ENCODE measurements at regions not wholly inside any gene's neighbourhood (a gene's known extent, or its start where the extent isn't known, plus 50 kb on each side); places are given as distances from the start of the nearest gene placed in this dataset.

DNA sequence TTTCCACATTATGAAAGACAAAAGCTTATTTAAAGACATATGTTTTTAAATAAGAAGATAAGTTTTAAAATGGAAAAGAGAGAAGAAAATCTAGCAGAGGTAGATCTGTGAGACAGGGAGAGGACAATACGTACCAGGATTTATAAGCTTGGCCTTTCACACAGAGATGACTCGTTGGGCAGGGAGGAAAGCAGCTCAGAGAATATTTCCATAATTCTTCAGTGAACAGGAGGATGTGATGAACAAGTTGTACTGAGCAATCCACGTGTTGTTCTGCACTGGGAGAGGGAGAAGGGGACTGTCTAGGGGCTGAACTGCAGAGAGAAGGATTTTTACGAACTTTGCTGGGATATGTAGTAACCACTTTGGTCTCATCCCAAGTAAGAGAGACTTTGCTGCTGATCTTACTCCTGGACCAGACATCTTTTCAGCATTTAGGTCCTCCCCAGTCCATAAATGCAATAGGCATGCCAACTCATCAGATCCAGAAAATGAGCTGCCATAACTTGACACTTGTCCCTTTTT is 162.5 kb upstream of the SETBP1 start:
- no peak for DNase-seq

DNA sequence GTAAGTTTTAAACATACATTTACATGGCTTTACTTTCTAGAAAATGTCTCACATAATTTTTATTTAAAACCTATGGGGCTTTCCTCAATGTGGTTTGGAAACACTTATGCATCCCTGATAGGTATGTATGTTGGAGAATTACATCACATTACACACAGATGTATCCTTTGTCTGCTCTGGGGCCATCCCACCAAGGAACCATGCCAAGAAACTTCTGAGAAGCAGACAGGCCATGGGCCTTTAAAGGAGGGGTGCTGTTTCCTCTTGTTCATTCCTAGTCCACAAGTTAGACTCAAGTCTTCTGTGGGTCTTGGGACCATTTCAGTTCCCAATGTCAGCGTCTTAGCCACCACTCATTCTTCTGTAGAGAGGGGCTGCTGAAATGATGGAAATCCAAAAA is 162.0 kb upstream of the SETBP1 start:
- DNase-seq = no peak

DNA sequence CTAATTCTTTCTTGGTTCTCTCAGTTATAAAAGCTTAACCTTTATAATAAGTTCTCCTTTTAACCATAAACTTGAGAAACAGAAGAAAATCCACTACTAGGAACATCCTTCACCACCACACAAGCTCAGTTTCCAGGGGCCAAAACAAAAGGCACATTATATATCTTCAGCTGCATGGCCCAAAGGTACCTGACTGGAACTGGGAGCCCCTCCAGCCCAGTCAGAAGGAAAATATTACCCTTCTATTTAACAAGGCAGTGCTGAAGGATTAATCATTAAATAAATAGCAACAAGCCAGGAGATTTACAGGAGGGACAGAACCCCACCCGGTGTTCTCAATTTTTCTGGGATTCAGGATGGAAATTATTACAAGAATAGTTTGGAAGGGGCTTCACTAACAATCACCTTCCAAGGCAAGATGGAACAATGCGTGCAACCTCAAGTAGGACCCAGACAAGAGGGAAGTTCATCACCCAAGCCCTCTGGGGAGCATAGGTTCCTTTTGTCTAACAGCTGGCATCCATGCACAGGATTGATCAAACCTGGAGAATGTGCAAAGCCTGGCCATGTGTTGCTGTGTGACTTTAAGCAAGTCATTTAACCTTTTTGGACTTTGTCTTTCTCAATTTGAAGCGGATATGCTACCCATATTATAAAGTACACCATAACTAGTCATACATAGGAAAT is 159.6 kb upstream of the SETBP1 start:
- DNase-seq = no peak

DNA sequence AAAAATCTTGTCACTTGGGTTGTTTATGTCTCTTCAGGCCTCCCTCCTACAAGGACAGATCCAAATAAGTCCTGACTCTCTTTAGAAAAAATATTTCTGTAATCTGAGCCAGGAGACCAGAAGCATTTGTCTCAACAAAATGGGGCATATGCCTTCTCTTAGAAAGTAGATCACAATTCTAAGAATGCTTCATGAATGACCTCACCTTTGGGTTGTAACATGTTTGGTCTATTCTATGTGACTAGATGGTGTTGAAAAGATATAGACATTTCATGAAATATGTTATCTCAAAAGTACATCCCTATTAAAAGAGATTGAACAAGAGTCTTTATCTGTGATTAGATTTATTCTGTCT is 159.0 kb upstream of the SETBP1 start:
- no peak for DNase-seq

DNA sequence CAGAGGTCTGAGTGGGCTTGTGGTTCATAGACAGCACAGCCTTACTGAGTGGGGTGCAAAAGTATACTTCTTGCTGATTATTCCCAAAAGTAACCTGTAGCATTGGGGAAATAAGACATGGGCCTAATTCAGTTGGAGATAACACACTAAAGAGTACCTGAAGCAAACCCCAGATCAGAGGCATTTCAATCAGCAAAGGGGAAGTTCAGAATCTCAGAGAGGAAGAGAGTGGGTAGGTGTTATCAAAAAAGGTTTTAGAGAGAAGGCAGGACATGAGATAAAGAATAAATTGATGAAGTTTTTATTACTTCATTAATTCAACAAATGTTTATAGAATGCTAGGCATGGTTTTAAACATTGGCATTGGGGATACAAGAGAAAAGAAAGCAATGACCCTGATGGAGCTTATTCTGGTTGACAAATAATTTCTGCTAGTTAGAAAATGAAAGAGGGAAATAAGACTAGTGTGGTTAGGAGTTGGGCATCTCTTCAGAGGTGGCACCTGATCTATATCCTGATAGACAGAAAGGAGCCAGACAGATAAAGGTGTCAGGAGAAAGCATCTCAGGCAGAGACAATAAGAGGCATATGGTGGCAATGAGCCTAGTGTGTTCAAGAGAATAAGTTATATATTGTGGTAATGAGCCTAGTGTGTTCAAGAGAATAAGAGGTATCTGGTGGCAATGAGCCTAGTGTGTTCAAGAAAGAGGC is 153.8 kb upstream of the SETBP1 start:
- DNase-seq = no peak

DNA sequence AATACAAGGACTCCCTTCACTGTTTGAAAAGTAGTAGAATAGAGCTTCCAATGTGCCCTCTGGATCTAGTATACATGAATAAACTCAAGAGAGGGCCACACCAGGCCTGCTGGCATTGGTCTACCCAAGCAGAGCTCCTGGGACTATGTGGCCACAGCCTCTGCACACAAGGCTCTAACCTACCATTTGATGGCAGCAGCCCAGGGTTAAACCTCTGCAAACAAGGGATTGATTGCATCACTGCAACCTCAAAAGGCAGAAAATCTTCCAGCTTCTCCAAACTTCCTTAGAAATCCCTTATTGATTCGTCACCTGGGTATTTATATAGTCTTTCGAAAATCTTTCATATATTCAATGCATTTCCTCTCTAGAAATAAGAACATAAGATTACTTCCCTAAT is 147.6 kb upstream of the SETBP1 start:
- no peak for DNase-seq

DNA sequence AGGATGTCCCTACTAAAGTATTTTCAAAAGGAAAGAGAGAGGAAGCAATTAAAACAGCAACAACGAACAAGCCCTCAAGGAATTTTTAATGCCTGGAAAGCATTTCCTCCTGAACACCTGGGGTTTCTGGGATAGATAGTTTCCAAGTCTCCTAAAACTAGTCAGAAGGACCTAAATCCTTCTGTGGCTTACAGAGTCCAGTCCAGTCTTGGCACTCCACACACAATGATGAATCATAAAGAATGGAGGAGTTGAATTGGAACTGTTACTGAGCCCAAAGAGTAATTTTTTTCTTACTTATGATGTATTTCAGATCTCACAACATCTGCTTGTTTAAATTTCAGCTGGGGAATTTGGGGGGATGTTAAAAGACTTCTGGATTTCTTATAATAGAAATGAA is 144.6 kb upstream of the SETBP1 start:
- no peak for DNase-seq

DNA sequence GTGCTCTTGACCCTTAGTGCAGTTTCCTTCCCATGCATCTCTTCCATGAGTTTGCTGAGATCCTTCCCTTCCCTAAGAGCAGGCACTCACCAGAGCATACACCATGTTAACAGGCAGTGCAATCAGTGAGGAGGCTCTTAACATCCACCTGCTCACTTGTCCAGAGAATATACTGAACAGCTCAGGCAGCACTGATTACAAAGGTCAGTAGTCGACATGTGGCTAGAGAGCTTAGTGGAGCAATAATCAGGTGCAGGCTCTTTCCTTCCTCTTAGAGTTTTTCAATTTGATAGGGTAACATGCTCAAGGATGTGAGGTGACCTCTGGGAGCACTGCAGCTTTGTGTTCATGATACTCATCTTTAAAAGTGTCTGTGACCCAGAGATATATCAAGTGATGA is 144.1 kb upstream of the SETBP1 start:
- no peak for DNase-seq

DNA sequence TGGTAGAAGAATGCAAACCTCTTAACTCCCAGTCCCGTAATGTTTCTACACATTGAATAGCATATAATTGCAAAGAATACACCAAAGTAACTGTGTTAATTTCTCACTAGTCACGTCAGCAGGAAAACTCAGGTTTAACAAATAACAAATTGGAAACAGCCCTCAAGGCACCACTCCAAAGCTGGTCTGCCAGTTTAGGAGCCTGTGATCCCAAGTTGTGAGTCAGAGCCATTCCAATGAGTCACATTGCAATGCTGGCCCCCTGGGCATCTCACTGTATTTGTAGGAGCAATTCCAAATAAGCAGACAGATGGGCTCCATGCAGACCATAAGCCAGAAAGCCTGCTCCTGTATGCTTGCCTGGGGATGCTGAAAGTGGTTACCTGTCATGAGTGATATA is 143.2 kb upstream of the SETBP1 start:
- no peak for DNase-seq

DNA sequence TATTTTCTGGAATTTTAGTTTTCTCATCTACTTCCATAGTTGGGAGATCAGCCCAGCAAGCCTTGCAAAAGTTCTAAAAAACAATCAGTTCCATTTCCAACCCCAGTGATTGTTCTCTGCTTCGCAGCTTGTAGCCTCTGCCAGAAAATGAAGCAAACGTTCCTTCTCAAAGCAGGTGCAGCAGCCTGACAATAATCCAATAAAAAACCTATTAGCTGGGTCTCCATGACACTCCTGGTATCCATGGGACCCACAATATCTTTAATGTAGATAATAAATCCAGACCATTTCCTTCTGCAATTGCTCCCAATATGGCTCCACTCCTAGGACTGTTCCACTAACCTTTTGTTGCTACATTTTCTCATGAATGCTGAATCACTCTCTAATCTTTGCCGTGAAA is 140.8 kb upstream of the SETBP1 start:
- no peak for DNase-seq

DNA sequence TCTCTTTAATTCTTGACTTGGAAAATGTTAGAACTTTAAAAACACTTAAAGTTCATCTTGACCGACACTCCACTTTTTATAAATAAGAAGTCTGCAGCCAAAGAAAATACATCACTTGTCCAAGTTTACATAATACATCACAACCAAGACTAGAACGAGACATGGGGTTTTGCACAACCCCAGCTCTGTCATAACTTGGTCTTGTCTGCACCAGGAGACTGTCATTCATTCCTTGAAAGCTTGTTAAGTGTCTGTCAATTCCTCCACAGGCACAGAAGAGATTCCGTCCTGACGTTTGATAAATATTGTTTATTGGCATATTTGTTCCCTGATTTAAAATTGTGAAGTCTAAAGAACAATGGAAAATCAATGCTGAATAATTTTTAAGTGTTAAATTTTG is 139.5 kb upstream of the SETBP1 start:
- DNase-seq = no peak

DNA sequence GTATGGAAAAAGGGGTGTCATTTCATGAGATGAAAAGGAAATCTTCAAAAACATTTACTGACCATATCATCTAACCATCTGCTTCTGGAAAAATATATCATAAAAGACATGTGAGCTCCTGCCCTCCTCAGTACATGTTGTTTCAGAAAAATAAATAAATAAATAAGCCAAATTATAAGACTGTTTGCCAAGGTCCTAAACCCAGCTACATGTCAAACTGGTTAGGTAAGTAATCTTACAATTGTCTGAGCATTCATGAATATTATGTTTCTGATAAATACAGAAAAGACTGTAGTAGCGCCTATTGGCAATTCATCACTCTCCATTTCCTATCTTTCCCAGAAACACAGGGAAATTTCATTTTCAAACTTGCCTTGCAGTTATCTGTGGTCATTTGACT is 138.9 kb upstream of the SETBP1 start:
- DNase-seq = no peak

DNA sequence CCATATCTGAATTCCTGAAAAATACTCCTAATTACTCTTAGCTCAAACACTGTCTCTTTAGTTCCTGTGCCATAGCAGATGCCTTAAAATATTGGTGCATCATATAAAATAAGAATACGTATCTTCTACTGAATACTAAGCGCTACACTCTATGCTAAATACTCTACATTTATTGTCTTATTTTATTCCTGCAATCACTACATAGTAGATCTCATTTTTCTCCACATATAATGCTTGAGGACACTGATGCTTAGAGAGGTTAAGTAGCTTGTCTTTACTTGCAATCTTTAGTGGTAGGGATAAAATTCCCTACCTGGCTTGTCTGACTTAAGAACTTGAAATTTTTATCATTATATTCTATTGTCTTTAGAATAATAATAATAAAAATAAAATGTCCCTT is 137.3 kb upstream of the SETBP1 start:
- no peak for DNase-seq

DNA sequence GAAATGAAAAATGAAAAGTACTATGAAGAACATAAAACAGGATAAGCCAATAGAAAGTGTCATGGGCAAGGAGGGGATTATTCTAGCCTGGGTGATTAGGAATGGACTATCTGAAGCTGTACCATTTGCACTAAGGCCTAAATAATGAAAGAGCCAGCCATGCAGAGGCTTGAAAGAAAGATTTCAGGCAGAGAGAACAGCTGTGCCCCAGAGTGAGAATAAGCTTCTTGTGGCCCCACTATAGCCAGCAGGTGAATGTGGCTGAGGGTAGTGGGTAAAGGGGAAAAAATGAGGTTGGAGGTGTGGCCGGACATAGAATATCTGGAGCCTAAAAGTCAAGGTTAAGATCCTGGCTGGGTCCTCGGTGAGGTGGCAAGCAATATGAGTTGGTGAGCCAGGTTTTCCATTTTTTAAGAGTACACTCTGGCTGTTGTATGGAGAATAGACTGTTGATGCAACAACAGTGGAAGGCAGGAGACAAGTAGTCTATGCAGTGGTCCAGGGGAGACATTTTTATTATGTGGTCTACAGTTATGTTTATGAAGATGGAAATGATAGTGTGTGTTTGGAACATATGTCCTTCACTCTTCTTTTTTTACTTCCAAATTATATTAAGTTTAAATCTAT is 135.2 kb upstream of the SETBP1 start:
- no peak for DNase-seq

DNA sequence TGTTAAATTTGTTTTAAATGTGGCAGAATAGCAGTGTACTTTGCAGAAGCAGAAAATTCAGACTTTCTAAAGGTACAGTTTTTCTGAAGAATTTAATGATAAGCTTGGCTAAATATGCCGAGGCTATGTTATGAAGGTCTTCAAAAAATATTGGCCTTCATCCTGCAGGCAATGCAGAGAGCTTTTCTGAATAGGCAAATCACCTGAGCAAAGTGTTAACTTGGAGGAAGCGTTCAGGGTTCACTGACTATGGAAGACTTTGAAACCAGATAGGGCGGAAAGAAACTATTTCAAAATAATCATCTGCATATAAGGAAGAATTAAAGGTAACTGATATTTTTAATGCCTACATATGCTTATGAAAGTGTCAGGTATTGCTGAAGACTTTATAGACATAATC is 133.7 kb upstream of the SETBP1 start:
- DNase-seq = no peak

DNA sequence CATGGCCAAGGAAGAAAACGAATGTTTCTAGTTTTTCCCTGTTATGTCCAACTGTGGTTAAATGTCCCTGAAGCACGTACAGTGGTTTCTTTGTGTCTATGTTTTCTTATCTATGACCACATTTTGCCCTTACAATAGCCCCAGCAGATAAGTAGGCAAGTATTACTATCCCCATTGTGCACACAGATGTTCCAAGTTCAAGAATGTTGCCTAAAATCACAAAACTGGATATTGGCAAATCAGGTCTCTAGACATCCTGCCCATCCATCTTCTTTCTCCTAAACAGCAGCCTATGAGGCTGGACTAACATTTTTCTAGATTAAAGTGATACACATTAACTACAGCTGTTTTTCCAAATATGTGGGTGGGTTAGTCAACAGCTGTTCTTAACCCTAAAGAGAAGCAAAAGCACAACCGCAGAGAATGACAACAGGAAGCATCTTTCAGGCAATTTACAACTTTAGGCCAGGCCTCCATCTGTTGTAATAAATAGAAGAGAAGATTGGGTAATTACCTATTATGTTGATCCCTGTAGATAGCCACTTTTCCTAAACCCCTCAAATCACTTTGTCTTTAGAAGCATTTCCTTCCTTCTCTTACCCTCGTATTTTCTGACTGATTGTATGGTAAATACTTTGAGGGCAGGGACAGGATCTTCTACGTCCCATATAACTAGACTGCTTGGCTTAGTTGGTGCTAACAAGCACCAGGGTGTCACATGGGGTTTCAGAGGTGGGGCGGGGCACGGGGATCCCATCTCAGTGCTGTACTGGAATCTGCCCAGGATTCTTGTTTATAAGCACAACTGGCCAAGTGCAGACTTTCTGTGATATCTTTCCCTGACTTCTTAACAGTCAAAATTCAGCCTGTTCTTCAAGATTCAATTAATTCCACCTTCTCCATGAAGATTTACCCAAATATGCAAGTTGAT is 132.1 kb upstream of the SETBP1 start:
- DNase-seq = no peak

DNA sequence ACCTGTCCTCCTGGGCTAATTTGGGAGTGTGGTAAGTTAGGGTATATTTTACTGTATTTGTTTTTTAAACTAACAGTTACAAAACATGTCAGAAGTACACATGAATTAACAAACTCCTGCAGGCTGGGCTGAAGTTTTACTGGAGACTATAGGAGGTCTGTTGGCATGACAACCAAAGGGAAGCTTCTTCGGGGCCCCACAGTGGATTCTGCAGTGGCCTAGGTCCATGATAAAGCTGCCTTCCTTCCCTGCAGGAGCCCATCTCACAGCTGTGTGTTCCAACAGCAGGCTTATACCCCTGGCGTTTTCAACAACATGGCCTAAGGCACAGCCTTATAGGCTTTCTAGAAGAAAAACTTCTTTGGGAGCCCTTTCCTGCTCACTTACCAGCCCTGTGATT is 128.0 kb upstream of the SETBP1 start:
- no peak for DNase-seq

DNA sequence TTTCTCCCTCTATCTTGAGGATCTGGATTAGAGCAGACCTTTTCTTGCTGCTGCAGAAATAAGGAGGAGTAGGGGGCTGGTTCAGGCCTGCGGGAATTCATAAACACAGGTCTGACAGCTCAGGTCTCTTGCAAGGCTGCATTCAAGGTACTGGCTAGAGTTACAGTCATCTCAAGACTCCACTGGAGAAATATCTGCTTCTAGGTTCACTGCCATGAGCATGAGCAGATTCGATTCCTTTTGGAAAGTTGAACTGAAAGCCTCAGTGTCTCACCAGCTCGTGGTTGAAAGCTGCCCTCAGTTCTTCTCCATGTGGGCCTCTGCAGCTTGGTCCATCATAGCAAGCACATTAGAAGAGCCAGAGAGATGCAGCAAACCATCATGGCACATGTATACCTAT is 124.4 kb upstream of the SETBP1 start:
- no peak for DNase-seq

DNA sequence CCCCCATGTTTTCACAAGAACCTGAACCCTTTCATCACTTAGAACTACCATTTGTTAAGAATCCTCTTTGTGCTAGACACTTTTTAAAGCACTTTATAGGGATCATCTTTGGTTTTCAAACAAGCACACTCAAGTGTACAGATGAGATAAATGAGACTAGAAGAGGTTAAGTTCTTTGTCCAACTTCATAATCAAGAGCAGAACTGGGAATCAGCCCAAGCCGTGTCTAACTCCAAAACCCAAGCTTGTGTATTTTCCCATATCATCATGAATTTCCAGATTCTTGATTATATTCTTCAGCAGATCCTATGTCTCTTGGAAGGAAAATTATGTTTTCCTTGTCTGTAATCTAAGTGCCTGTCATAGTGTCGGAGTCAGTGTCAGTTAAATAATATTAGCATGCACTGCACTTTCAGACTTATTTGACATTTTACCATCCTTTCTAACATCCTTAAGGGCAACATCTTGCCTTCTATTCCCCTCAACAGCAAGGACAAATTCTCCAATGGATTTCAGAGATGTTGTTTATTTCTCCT is 123.0 kb upstream of the SETBP1 start:
- DNase-seq = no peak

DNA sequence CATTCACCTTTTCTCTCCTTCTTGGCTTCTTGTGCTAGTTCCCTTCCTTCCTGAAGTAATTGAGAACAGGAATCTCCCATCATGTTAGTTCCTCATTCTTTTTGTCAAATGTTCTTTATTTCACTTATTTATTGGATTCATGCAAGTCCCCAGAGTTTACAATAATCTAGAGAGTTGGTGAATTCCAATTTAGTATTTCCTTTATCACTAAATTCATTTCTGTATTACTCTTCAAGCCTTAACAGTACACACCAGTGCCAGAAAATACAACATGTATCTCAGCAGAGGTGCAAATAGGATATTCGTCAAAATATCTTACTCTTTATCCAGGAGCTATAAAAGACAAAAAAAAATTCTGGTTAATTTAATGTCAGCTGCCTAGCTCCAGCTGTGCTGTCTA is 121.9 kb upstream of the SETBP1 start:
- DNase-seq = no peak

DNA sequence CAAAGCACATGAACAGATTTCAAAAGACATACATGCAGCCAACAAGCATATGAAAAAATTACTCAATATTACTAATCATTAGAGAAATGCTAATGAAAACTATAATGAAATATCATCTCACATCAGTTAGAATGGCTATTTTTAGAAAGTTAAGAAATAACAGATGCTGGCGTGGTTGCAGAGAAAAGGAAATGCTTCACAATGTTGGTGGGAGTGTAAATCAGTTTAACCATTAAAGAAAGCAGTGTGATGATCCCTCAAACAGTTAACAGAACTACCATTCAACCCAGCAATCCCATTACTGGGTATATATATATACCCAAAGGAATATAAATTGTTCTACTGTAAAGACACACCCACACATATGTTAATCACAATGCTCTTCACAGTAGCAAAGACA is 117.7 kb upstream of the SETBP1 start:
- no peak for DNase-seq

DNA sequence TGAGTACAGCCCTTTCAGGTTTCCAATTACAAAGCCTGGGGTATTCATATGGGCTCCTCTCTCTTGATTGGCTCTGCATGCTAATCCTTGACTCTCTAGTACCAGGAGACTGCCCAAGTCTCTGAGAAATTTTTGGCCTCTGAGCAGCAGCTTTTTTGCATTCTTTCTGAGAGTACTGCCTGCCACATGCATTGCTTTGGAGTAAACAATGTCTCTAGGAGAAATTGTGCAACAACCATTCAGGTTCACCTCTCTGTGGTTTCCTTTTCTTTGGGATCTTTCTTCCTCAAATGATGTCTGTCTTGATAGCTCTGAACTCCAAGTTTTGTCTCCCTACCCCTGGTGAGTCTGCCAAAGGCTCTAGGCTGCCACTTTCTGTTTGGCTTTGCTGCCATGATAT is 115.8 kb upstream of the SETBP1 start:
- DNase-seq = no peak

DNA sequence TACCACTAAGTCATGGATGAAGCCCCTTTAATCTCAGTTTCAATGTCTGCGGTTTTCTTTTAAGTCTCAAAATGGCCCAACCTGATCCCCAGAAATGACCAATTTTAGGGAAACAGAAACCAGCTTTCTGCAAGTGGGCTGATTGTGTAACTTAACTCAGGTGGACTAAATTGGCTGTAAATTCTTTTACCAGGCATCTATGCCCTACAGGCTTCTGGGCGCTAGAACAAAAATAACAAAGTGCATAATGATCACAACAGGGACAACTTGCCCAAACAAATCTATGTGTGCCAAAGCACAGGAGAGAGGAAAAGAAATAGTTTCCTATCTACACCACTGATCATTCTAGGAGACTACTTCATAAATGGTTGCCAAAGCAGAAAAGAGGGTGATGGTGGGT is 112.3 kb upstream of the SETBP1 start:
- no peak for DNase-seq
